Endothelial cell of umbilical vein (primary cell): ENCODE measurements at regions not wholly inside any gene's neighbourhood (a gene's known extent, or its start where the extent isn't known, plus 50 kb on each side); places are given as distances from the start of the nearest gene placed in this dataset.

Experiments used
- BruUV-seq: library from RNA; stranded (reverse); fragments of 400-500 nt; replicated peaks from 2 replicates; lab custom pipeline; 2021; lab: Mats Ljungman, UMichigan
- CTCF ChIA-PET: fragments of 300-600, 350-600 bp; sonication (Branson Sonifier 250); formaldehyde crosslinking; loops from one replicate; lab custom pipeline; 2021; ENCODE audit warnings: antibody characterized with exemption, inconsistent platforms; lab: Charles Lee
- POLR2A ChIA-PET: fragments of 300-600, 350-600 bp; sonication (Branson Sonifier 250); formaldehyde crosslinking; loops from one replicate; lab custom pipeline; 2021; ENCODE audit warnings: antibody characterized with exemption, inconsistent platforms; lab: Charles Lee
- DNase-seq: peaks from one replicate; pipeline ENCODE4 v3.0.0-alpha.2; 2011; ENCODE audit warnings: low read depth, low spot score
- FAIRE-seq: peaks from 2 replicates; lab custom pipeline; 2011; peaks lifted over from hg19 to GRCh38; lab: Jason Lieb, UNC
- H2AFZ ChIP-seq: 2 replicates; pipeline ENCODE4 v1.6.0; 2012; ENCODE audit warnings: low read depth, low read length, control low read depth, inconsistent platforms
- H3K27ac ChIP-seq: 2 replicates; pipeline ENCODE4 v1.5.1; 2011; ENCODE audit warnings: low read depth, mild to moderate bottlenecking, control low read depth, low read length, moderate library complexity; ENCODE audit not compliant: insufficient read depth
- H3K27me3 ChIP-seq, 2 experiments: 2 replicates each; pipeline versions ENCODE4 v1.6.0 to v1.6.1; 2011; ENCODE audit warnings: low read length in 2 of 2, mixed read lengths in 1 of 2; ENCODE audit not compliant: control insufficient read depth in 2 of 2, insufficient read depth in 2 of 2
- H3K36me3 ChIP-seq, 2 experiments: 2 replicates in 1 of 2; 3 replicates in 1 of 2; pipeline ENCODE4 v1.5.1; 2011; ENCODE audit warnings: low read length in 2 of 2, mild to moderate bottlenecking in 1 of 2, moderate library complexity in 1 of 2; ENCODE audit not compliant: control insufficient read depth in 2 of 2, insufficient read depth in 2 of 2; ENCODE audit errors: extremely low read depth in 1 of 2
- H3K4me1 ChIP-seq: 3 replicates; pipeline ENCODE4 v1.5.1; 2011; ENCODE audit warnings: mild to moderate bottlenecking, low read length; ENCODE audit not compliant: control insufficient read depth, insufficient read depth; ENCODE audit errors: extremely low read depth
- H3K4me2 ChIP-seq: 2 replicates; pipeline ENCODE4 v1.6.1; 2011; ENCODE audit warnings: low read length, control low read depth, mixed read lengths; ENCODE audit not compliant: insufficient read depth
- H3K4me3 ChIP-seq, 3 experiments: fragments of 200-600 bp in 1 of 3; sonication (generic), shearing (Covaris generic) in 1 of 3; replicated peaks in 1 of 3; 2 replicates each; pipeline ENCODE4 v1.5.1; 2011 to 2016; ENCODE audit warnings: control low read depth in 3 of 3, low read length in 3 of 3, mild to moderate bottlenecking in 2 of 3, inconsistent platforms in 1 of 3, low read depth in 1 of 3, moderate library complexity in 1 of 3; ENCODE audit not compliant: insufficient read depth in 1 of 3
- H3K79me2 ChIP-seq: 2 replicates; pipeline ENCODE4 v1.6.0; 2012; ENCODE audit warnings: low read length, inconsistent platforms; ENCODE audit not compliant: control insufficient read depth, insufficient read depth
- H3K9ac ChIP-seq: replicated peaks from 2 replicates; pipeline ENCODE3; 2011; ENCODE audit warnings: low read length, control low read depth; ENCODE audit not compliant: insufficient read depth; ENCODE audit errors: extremely low read depth
- H3K9me1 ChIP-seq: replicated peaks from 3 replicates; pipeline ENCODE4 v1.6.0; 2011; ENCODE audit warnings: mild to moderate bottlenecking, low read length; ENCODE audit not compliant: control insufficient read depth, insufficient read depth; ENCODE audit errors: extremely low read depth
- H3K9me3 ChIP-seq: replicated peaks from 2 replicates; pipeline ENCODE4 v1.5.1; 2012; ENCODE audit warnings: low read length, inconsistent platforms; ENCODE audit not compliant: control insufficient read depth, insufficient read depth
- H4K20me1 ChIP-seq: replicated peaks from 2 replicates; pipeline ENCODE3; 2011; ENCODE audit warnings: mild to moderate bottlenecking, low read length; ENCODE audit not compliant: control insufficient read depth, insufficient read depth; ENCODE audit errors: extremely low read depth
- CTCF ChIP-seq, 2 donors: IDR thresholded peaks; 1 replicate in 1 of 2; 2 replicates in 1 of 2; pipeline ENCODE4 v1.5.1; 2011; ENCODE audit warnings: low read length in 2 of 2, mild to moderate bottlenecking in 2 of 2, moderate library complexity in 2 of 2, control low read depth in 1 of 2, inconsistent platforms in 1 of 2, low read depth in 1 of 2; ENCODE audit not compliant: insufficient read depth in 1 of 2; ENCODE audit errors: extremely low read depth in 1 of 2
- EZH2 ChIP-seq: IDR thresholded peaks from 2 replicates; pipeline ENCODE4 v1.6.1; 2012; ENCODE audit warnings: borderline replicate concordance, low read depth, mild to moderate bottlenecking, moderate library complexity, low read length, inconsistent platforms; ENCODE audit not compliant: severe bottlenecking
- FOS ChIP-seq: IDR thresholded peaks from 2 replicates; pipeline ENCODE4 v1.6.1; 2011; ENCODE audit warnings: mild to moderate bottlenecking, low read length, moderate library complexity, borderline replicate concordance; ENCODE audit not compliant: insufficient read depth
- GATA2 ChIP-seq: IDR thresholded peaks from 2 replicates; pipeline ENCODE4 v1.7.0; 2011; ENCODE audit warnings: low read depth, mild to moderate bottlenecking, moderate library complexity, mixed read lengths, low read length; ENCODE audit not compliant: insufficient read length, insufficient read depth
- JUN ChIP-seq: IDR thresholded peaks from 2 replicates; pipeline ENCODE4 v1.6.1; 2011; ENCODE audit warnings: borderline replicate concordance, low read depth; ENCODE audit not compliant: insufficient read length, insufficient read depth
- MAX ChIP-seq: IDR thresholded peaks from 2 replicates; pipeline ENCODE4 v1.6.1; 2011; ENCODE audit not compliant: insufficient read depth, insufficient read length
- MYC ChIP-seq: IDR thresholded peaks from one replicate; pipeline ENCODE4 v1.6.1; 2011; ENCODE audit warnings: mild to moderate bottlenecking, low read depth, low read length
- POLR2A ChIP-seq: IDR thresholded peaks from 2 replicates; pipeline ENCODE4 v1.6.1; 2012; ENCODE audit warnings: low read depth, mild to moderate bottlenecking, control low read depth, low read length
- POLR2AphosphoS5 ChIP-seq: IDR thresholded peaks from 2 replicates; pipeline ENCODE4 v1.6.1; 2012; ENCODE audit warnings: low read depth, mild to moderate bottlenecking, control low read depth, low read length, moderate library complexity; ENCODE audit not compliant: insufficient read depth
- dilution Hi-C: fragments of 300-500 bp; cut with MboI; formaldehyde crosslinking; loops from one replicate; pipeline ENCODE4 v1.15.0; 2019; ENCODE audit warnings: low sequenced_read_pairs; ENCODE audit not compliant: extremely low pct_ligation_motif_present
- intact Hi-C: fragments of 100-400 bp; cut with micrococcal nuclease; formaldehyde crosslinking; loops from one replicate; pipeline ENCODE4 v1.10.0; 2022

DNA sequence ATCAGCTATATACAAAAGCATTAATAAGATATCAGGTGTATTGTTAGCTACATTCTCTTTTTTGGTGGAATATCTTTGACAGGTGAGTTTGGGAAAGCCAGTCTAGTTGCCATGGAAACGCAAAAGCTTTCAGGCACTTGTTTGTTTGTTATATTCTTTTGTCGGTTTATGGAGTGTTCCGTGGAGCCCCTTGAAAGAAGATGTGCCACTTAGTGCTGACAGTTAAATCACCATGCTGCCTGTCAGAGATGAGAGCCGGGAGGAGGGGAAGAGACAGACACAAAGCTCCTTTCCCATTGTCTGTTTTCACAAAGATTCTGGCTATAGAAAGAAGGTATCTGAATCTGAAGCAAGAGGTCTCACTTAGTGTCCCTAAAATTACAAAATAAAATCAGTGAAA, 170.8 kb downstream of the SNAPC1 start:
- no peak for DNase-seq

More for the DNA sequence above, 170.8 kb downstream of the SNAPC1 start:
- TF ChIP-seq POLR2A (no peak), MAX (no peak), EZH2 (no peak), GATA2 (no peak), CTCF (IDR thresholded peaks at IDR 0.05; ENCODE audit: extremely low read depth in 1 of 2, insufficient read depth in 1 of 2, low read depth in 1 of 2, low read length in 2 of 2) (no peak), FOS (no peak), POLR2AphosphoS5 (no peak), JUN (no peak), MYC (no peak)
- Histone ChIP-seq H4K20me1 (no peaks in the 10 kb centered on the region), H3K4me1 (no peaks in the 10 kb centered on the region), H3K9ac (no peak overlapping the region), H2AFZ (no peak overlapping the region), H3K9me1 (no peaks in the 10 kb centered on the region), H3K79me2 (no peaks in the 10 kb centered on the region), H3K9me3 (no peaks in the 10 kb centered on the region), H3K27ac (no peak overlapping the region), H3K4me2 (no peak overlapping the region), H3K4me3 (no peak overlapping the region), H3K36me3 (no peaks in the 10 kb centered on the region), H3K27me3 (peaks cover 7 to 20% of the 10 kb centered on the region in 2 experiments)
- dilution Hi-C loops = no loop called here
- ChIA-PET CTCF (interaction anchor here (1.0 kb wide), 2 partner anchors 8 to 11 kb away, joined by 3 read pairs; no protein-coding TSS in a partner anchor), POLR2A (no interaction called here)
- BruUV-seq = no TSS peak
- intact Hi-C loops = no loop called here
- no peak for FAIRE-seq
